H9 (cell line): ENCODE measurements at regions not wholly inside any gene's neighbourhood (a gene's known extent, or its start where the extent isn't known, plus 50 kb on each side); places are given as distances from the start of the nearest gene placed in this dataset.

ENCODE experiments used
- DNase-seq: peaks from one replicate; pipeline ENCODE4 v3.0.0-alpha.2; 2017
- H2AFZ ChIP-seq: one replicate; pipeline ENCODE4 v1.6.1; 2013; ENCODE audit warnings: mild to moderate bottlenecking, low read length, control low read depth, moderate library complexity
- H2AK5ac ChIP-seq: 2 replicates; pipeline ENCODE4 v1.6.1; 2013; ENCODE audit warnings: low read length, control low read depth, mixed read lengths; ENCODE audit not compliant: insufficient read length
- H2BK120ac ChIP-seq: one replicate; pipeline ENCODE4 v1.6.1; 2013; ENCODE audit warnings: low read depth, mild to moderate bottlenecking, low read length, control low read depth, inconsistent platforms; ENCODE audit not compliant: poor library complexity, severe bottlenecking
- H2BK12ac ChIP-seq: 2 replicates; pipeline ENCODE4 v1.6.1; 2013; ENCODE audit warnings: low read length, control low read depth, mixed read lengths, low read depth; ENCODE audit not compliant: insufficient read length
- H2BK15ac ChIP-seq: 2 replicates; pipeline ENCODE4 v1.6.1; 2013; ENCODE audit warnings: low read depth, low read length, control low read depth
- H2BK20ac ChIP-seq: one replicate; pipeline ENCODE4 v1.6.1; 2013; ENCODE audit warnings: low read depth, mild to moderate bottlenecking, low read length, control low read depth, inconsistent platforms; ENCODE audit not compliant: poor library complexity, severe bottlenecking
- H2BK5ac ChIP-seq: 2 replicates; pipeline ENCODE4 v1.6.1; 2013; ENCODE audit warnings: low read length, control low read depth, mixed read lengths; ENCODE audit not compliant: insufficient read length
- H3K14ac ChIP-seq: 2 replicates; pipeline ENCODE4 v1.6.1; 2013; ENCODE audit warnings: low read length, control low read depth; ENCODE audit not compliant: insufficient read depth
- H3K18ac ChIP-seq: 2 replicates; pipeline ENCODE4 v1.6.1; 2013; ENCODE audit warnings: low read depth, mild to moderate bottlenecking, mixed read lengths, low read length, control low read depth; ENCODE audit not compliant: insufficient read length
- H3K23ac ChIP-seq: 2 replicates; pipeline ENCODE4 v1.6.1; 2013; ENCODE audit warnings: low read length, control low read depth, mixed read lengths, low read depth; ENCODE audit not compliant: insufficient read length
- H3K23me2 ChIP-seq: 2 replicates; pipeline ENCODE4 v1.6.1; 2013; ENCODE audit warnings: low read depth, mild to moderate bottlenecking, mixed read lengths, low read length, control low read depth; ENCODE audit not compliant: insufficient read length, poor library complexity, severe bottlenecking
- H3K27ac ChIP-seq: 2 replicates; pipeline ENCODE4 v1.5.1; 2013; ENCODE audit warnings: low read length, control low read depth, mixed read lengths, low read depth; ENCODE audit not compliant: insufficient read length
- H3K27me3 ChIP-seq: 2 replicates; pipeline ENCODE4 v1.6.1; 2013; ENCODE audit warnings: low read length, control low read depth, inconsistent platforms; ENCODE audit not compliant: insufficient read depth
- H3K4ac ChIP-seq: 2 replicates; pipeline ENCODE4 v1.6.1; 2013; ENCODE audit warnings: low read depth, mild to moderate bottlenecking, control low read depth, inconsistent platforms, low read length, moderate library complexity
- H3K4me1 ChIP-seq: 2 replicates; pipeline ENCODE4 v1.6.1; 2013; ENCODE audit warnings: low read length, control low read depth, inconsistent platforms; ENCODE audit not compliant: insufficient read depth
- H3K4me2 ChIP-seq: 2 replicates; pipeline ENCODE4 v1.6.1; 2013; ENCODE audit warnings: low read length, control low read depth, mixed read lengths; ENCODE audit not compliant: insufficient read length, insufficient read depth
- H3K56ac ChIP-seq: 2 replicates; pipeline ENCODE4 v1.6.1; 2013; ENCODE audit warnings: low read depth, mild to moderate bottlenecking, mixed read lengths, low read length, control low read depth; ENCODE audit not compliant: insufficient read length
- H3K79me1 ChIP-seq: 2 replicates; pipeline ENCODE4 v1.6.1; 2013; ENCODE audit warnings: low read depth, mild to moderate bottlenecking, moderate library complexity, low read length, control low read depth, inconsistent platforms; ENCODE audit not compliant: insufficient read depth, poor library complexity, severe bottlenecking
- H3K79me2 ChIP-seq: 2 replicates; pipeline ENCODE4 v1.6.1; 2013; ENCODE audit warnings: low read length, control low read depth, inconsistent platforms; ENCODE audit not compliant: insufficient read depth
- H3K9ac ChIP-seq: 2 replicates; pipeline ENCODE4 v1.6.1; 2013; ENCODE audit warnings: low read length, control low read depth, mixed read lengths; ENCODE audit not compliant: insufficient read length; ENCODE audit errors: extremely low read depth
- H3K9me3 ChIP-seq: one replicate; pipeline ENCODE4 v1.6.1; 2013; ENCODE audit warnings: low read depth, low read length, inconsistent platforms; ENCODE audit not compliant: control insufficient read depth
- H3T11ph ChIP-seq: one replicate; pipeline ENCODE4 v1.6.1; 2013; ENCODE audit warnings: mild to moderate bottlenecking, low read length, control low read depth, inconsistent platforms
- H4K20me1 ChIP-seq: one replicate; pipeline ENCODE4 v1.6.1; 2013; ENCODE audit not compliant: control insufficient read depth, insufficient read length, insufficient read depth
- H4K5ac ChIP-seq: 2 replicates; pipeline ENCODE4 v1.6.1; 2013; ENCODE audit warnings: low read depth, mild to moderate bottlenecking, mixed read lengths, low read length, control low read depth; ENCODE audit not compliant: insufficient read length
- H4K8ac ChIP-seq: replicated peaks from 2 replicates; pipeline ENCODE4 v1.6.1; 2013; ENCODE audit warnings: low read length, control low read depth, mixed read lengths, low read depth; ENCODE audit not compliant: insufficient read length
- H4K91ac ChIP-seq: 2 replicates; pipeline ENCODE4 v1.6.1; 2013; ENCODE audit warnings: low read depth, mild to moderate bottlenecking, moderate library complexity, mixed read lengths, low read length, control low read depth; ENCODE audit not compliant: insufficient read length
- H3K27ac Mint-ChIP-seq, 3 experiments: 2 replicates in 2 of 3; 3 replicates in 1 of 3; pipeline ENCODE4 v1.8.0; 2020 to 2021; ENCODE audit warnings: mixed read lengths in 3 of 3, mild to moderate bottlenecking in 1 of 3, moderate library complexity in 1 of 3
- H3K27me3 Mint-ChIP-seq: 2 replicates; pipeline ENCODE4 v1.8.0; 2021; ENCODE audit warnings: low read depth, mild to moderate bottlenecking, moderate library complexity, mixed read lengths
- H3K36me3 Mint-ChIP-seq, 3 experiments: 2 replicates in 2 of 3; 3 replicates in 1 of 3; pipeline ENCODE4 v1.8.0; 2020 to 2021; ENCODE audit warnings: low read depth in 3 of 3, mixed read lengths in 3 of 3; ENCODE audit not compliant: insufficient read depth in 1 of 3
- H3K4me1 Mint-ChIP-seq, 2 experiments: 2 replicates each; pipeline ENCODE4 v1.8.0; 2020; ENCODE audit warnings: mixed read lengths in 2 of 2
- H3K4me3 Mint-ChIP-seq, 2 experiments: 2 replicates in 1 of 2; 3 replicates in 1 of 2; pipeline ENCODE4 v1.8.0; 2020 to 2021; ENCODE audit warnings: mild to moderate bottlenecking in 2 of 2, mixed read lengths in 2 of 2, moderate library complexity in 1 of 2
- H3K9me3 Mint-ChIP-seq, 2 experiments: 2 replicates in 1 of 2; 3 replicates in 1 of 2; pipeline ENCODE4 v1.8.0; 2020; ENCODE audit warnings: mild to moderate bottlenecking in 2 of 2, mixed read lengths in 2 of 2, moderate library complexity in 1 of 2
- CTCF ChIP-seq: fragments of 200-600 bp; sonication (generic); conservative IDR thresholded peaks from 3 replicates; pipeline ENCODE4 v1.8.0; 2021; ENCODE audit warnings: antibody characterized with exemption, mild to moderate bottlenecking
- WGBS: extraction: QIAGEN DNeasy Blood & Tissue Kit; methylation state at CpG from one replicate; pipeline ENCODE4 v1.1.7; 2013; ENCODE audit warnings: missing lambda C conversion rate, low lambda C conversion rate, mixed read lengths; ENCODE audit not compliant: insufficient read length; ENCODE audit errors: extremely low coverage; 5-methylcytosine and 5-hydroxymethylcytosine counted together

GRCh38 chr2:43170405-43171105 lies 55.9 kb downstream of the ZFP36L2 start:
- no peak for TF ChIP-seq CTCF
- Histone ChIP-seq H3K18ac (no peak overlapping the region), H3K23me2 (no peaks in the 10 kb centered on the region), H2BK12ac (no peak overlapping the region), H4K91ac (no peak overlapping the region), H3K27ac (no peak overlapping the region), H3K4ac (no peak overlapping the region), H4K8ac (no peak overlapping the region), H3K14ac (no peak overlapping the region), H2BK15ac (no peak overlapping the region), H3K56ac (no peak overlapping the region), H2BK120ac (no peak overlapping the region), H3K4me2 (no peak overlapping the region), H2AK5ac (no peak overlapping the region), H3T11ph (no peak overlapping the region), H3K79me2 (no peaks in the 10 kb centered on the region), H3K79me1 (no peaks in the 10 kb centered on the region), H2AFZ (no peak overlapping the region), H3K4me1 (no peaks in the 10 kb centered on the region), H4K20me1 (no peaks in the 10 kb centered on the region), H4K5ac (no peak overlapping the region), H2BK20ac (no peak overlapping the region), H2BK5ac (no peak overlapping the region), H3K9ac (no peak overlapping the region), H3K27me3 (no peaks in the 10 kb centered on the region), H3K9me3 (peaks cover 11% of the 10 kb centered on the region), H3K23ac (no peak overlapping the region)
- Mint-ChIP-seq H3K9me3 (no peaks in the 10 kb centered on the region), H3K27ac (no peak overlapping the region), H3K4me1 (peaks cover 37 to 39% of the 10 kb centered on the region in 2 experiments), H3K36me3 (no peaks in the 10 kb centered on the region), H3K27me3 (peaks cover 2% of the 10 kb centered on the region), H3K4me3 (no peak overlapping the region)
- no CpG with 5 or more reads among the region's 21 CpGs for WGBS
- DNase-seq = peak; percentile 35
